ENCODE measurements at regions not wholly inside any gene's neighbourhood (a gene's known extent, or its start where the extent isn't known, plus 50 kb on each side); places are given as distances from the start of the nearest gene placed in this dataset.
"Not testable (repeated sequence)": the region's sequence is repeated elsewhere in the genome, so short reads cannot be mapped to it uniquely, and the experiment has no call there.

GRCh38 chr4:57370691-57371090, 260.5 kb upstream of the IGFBP7 start:
- DNase-seq: no peak

- no peak for DNase-seq
Measured at GRCh38 chr4:57369446-57369845, 259.3 kb upstream of the IGFBP7 start.

GRCh38 chr4:57364255-57364654, 254.1 kb upstream of the IGFBP7 start:
- DNase-seq: no peak

- no peak for DNase-seq
Measured at GRCh38 chr4:57363346-57363745, 253.2 kb upstream of the IGFBP7 start.

DNA sequence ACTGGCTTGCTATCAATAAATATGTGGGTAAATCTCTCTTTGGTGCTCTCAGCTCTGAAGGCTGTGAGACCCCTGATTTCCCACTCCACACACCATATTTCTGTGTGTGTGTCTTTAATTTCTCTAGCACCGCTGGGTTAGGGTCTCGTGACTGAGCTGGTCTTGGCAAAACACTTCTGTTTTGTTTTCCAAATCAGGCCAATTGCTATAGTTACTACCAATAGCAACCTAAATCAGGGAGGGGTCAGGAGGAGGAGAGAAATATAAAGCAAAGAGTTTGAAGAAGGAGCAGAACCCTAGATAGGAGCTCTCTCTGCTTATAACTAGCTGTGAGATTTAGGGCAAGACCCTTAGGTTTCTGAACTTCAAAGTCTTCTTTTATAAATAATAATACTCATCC, 250.5 kb upstream of the IGFBP7 start:
- no peak for DNase-seq

GRCh38 chr4:57355101-57355665, 245.0 kb upstream of the IGFBP7 start:
- no peak for DNase-seq

- DNase-seq: no peak
Measured at GRCh38 chr4:57351731-57352130, 241.5 kb upstream of the IGFBP7 start.

DNA sequence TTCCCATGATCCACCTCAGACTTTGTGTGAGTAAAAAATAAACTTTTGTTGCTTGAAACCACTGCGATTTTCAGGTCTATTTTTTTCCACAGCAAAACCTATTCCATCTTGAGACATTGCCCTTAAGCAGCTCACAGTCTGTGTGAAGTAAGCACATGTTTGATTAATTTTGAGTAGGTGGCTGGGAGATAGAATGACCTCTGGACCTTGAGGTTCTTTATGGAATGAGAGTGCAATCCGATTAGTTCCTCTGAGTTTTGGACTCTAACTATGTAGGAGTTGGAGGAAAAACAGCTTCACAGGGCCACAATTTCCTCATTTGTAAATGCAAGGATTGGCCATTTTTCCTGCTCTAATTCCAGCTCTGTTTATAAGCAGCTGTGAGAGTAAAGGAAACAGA, 234.1 kb upstream of the IGFBP7 start:
- no peak for DNase-seq

DNA sequence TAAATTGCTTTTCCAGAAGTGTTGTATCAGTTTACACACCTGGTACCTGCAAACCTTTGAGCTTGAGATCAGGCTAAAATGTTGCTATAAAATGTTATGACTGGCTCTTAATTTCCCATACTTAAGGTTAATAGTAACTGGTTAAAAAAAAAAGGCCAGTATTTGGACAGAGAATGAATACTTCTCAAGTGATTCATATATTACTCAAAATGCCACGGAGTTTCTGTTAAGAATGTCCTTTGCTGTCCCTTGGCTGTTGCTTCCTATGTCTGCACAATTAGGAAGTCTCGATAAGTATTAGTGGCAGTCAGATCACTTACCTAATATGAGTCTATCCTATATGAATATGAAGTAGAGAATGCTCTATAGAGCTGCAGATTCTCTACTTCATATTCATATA, 232.2 kb upstream of the IGFBP7 start:
- DNase-seq: no peak

- not testable (repeated sequence) for DNase-seq
Measured at GRCh38 chr4:57338861-57339260, 228.7 kb upstream of the IGFBP7 start.

DNA sequence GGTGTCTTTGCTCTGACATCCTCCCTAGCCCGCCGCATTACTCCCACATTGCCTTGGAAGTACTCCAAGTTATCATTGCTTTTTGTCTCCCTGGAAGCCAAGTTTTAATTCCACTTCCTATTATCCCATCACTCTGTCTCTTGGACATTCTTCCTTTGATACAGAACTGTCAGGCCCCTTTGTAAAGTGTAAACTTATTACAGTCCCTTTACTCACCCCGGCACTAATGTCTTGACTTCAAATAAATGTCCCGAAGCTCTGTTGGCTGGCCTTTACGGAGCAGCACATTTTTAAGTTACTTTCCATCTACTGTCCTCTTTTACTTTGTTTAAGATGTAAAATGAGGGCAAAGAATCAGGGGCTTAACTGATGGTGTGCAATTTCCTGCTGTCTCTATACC, 223.5 kb upstream of the IGFBP7 start:
- DNase-seq: no peak

- DNase-seq: no peak
Measured at GRCh38 chr4:57331959-57332358, 221.8 kb upstream of the IGFBP7 start.

GRCh38 chr4:57329279-57329678, 219.1 kb upstream of the IGFBP7 start:
- DNase-seq: no peak

DNA sequence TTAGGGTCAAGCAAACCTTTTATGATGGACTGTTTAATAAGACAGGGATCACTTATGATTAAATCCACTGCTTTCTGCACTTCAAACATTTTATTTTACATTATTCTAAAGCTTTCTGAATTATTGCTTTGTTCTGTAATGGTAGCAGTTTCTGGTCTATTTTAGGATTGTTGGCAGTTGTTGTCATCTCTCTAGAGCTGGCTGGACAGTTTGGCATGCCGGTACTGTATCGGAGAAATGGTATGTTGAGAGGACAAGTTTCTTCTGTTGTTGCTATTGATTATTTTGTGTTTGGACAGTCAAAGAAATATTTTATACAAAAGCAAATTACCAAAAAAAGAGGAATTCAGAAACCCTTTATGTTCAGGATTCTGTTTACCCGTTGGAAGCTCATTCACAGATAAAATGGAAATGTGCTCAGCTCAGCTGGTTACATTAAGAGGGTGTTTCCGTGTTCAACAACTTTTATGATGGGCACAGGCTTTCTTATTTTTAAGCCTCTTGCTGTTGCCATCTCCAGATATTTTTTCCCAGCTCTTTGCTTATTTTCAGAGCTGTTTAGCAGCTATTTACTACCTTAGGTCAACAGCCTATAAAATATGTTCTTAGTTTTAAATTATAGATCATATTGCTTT, 214.6 kb upstream of the IGFBP7 start:
- no peak for DNase-seq

DNA sequence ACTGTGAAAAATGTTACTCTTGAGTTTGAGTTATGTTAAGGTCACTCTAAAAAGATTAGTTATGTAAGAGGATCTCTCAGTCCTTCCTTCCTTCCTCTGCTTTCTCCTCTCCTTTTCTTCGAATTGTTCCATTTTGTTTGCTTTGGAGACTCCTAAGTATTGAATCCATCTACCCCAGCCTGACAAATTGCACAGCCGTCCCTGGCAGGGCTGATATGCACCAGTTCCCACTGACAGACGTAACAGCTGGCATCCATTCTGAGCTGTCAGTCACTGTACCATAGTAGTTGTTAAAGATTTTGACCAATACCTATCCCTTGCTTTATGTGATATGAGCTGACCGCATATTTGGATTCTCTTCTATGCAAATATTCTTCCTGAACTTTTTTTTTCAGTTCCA, 210.7 kb upstream of the IGFBP7 start:
- DNase-seq: no peak

GRCh38 chr4:57320217-57320616, 210.0 kb upstream of the IGFBP7 start:
- no peak for DNase-seq

GRCh38 chr4:57318703-57319102, 208.5 kb upstream of the IGFBP7 start:
- DNase-seq: no peak

- no peak for DNase-seq
Measured at GRCh38 chr4:57314636-57315035, 204.5 kb upstream of the IGFBP7 start.

DNA sequence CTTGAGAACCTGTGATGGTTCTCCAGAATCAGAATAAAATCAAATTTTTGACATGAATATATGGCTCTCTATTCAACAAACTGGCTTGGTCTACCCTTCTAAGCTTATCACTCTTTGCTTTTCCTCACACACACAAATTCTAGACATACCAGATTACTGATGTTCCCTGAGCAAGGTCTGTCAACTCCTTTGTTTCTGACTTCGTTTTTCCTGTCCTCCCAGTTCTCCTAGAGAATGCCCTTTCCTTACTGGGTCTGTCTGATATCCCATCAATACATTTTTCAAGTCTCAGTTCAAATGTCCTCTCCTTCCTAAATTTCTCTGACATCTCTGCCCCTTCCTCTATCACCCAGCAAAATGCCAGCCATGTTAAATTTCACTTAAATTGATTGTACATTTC, 202.1 kb upstream of the IGFBP7 start:
- DNase-seq: no peak

DNA sequence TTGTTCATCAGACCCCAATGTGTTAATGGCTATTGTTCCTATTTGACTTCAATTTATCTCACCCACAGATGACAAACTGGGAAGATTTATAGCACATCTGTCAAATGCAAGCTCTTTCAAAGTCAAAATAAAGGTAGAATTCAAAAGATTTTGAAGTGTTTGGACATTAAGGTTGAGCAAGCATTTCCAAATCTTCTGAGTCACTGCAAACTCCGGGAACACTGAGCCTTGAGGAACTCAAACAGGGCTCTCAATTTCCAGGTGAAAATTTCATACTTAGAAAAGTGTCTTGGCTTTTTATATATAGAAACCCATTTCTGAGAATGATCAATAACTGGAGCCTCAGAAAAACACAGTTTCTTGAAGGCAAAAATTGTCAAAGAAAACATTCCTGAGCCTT, 199.5 kb upstream of the IGFBP7 start:
- DNase-seq: no peak

GRCh38 chr4:57308301-57308700, 198.1 kb upstream of the IGFBP7 start:
- DNase-seq: no peak

GRCh38 chr4:57305836-57306235, 195.7 kb upstream of the IGFBP7 start:
- DNase-seq: no peak

GRCh38 chr4:57303012-57303751, 193.0 kb upstream of the IGFBP7 start:
- no peak for DNase-seq

- not testable (repeated sequence) for DNase-seq
Measured at GRCh38 chr4:57300300-57300699, 190.1 kb upstream of the IGFBP7 start.

DNA sequence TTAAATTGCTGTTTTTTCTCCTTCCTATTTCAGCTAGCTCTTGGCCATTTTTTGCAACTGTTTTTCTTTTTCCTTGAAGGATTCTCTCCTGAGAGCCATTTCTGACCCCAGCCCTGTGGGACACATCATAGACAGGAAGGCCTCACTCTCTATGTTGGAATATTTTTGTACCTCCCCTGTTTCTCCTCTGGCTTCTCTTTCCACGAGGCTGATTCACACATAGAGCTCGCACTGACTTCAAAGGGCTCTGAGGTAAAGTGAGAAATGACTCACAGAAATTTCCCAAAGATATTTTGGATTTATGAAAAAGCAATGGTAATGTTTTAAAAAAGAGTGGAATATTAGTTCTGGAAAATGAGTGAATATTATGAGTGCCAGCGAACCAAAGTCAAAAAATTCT, 181.7 kb upstream of the IGFBP7 start:
- DNase-seq: no peak

All from eye (tissue), 1 donor.